Stimulated activated effector memory CD8-positive, alpha-beta T cell treated with anti-CD3 and anti-CD28 coated beads, Interleukin-12 subunit alpha, Interleukin-12 subunit beta, amount 100 ng/mL, for 72 hours (primary cell): ENCODE measurements at regions not wholly inside any gene's neighbourhood (a gene's known extent, or its start where the extent isn't known, plus 50 kb on each side); places are given as distances from the start of the nearest gene placed in this dataset.
A peak's percentile ranks its signal among the peaks of the same experiment; 100 is the strongest.

Source experiments
- ATAC-seq: fragments of 150-1000 bp; cut with Tn5 transposase; 2 replicates; pipeline ENCODE4 v1.10.0; 2021
- DNase-seq, 2 donors: peaks; one replicate each; pipeline ENCODE4 v3.0.0; 2021 to 2022; ENCODE audit warnings: low spot score in 2 of 2
- H3K27ac Mint-ChIP-seq: one replicate; pipeline ENCODE4 v1.8.0; 2022; ENCODE audit warnings: mild to moderate bottlenecking, mixed read lengths
- H3K36me3 Mint-ChIP-seq: one replicate; pipeline ENCODE4 v1.8.0; 2022; ENCODE audit warnings: mild to moderate bottlenecking, mixed read lengths
- H3K4me1 Mint-ChIP-seq: one replicate; pipeline ENCODE4 v1.8.0; 2022; ENCODE audit warnings: mixed read lengths
- H3K4me3 Mint-ChIP-seq: one replicate; pipeline ENCODE4 v1.8.0; 2022; ENCODE audit warnings: mild to moderate bottlenecking, mixed read lengths
- H3K9me3 Mint-ChIP-seq: one replicate; pipeline ENCODE4 v1.8.0; 2022; ENCODE audit warnings: mixed read lengths

DNA sequence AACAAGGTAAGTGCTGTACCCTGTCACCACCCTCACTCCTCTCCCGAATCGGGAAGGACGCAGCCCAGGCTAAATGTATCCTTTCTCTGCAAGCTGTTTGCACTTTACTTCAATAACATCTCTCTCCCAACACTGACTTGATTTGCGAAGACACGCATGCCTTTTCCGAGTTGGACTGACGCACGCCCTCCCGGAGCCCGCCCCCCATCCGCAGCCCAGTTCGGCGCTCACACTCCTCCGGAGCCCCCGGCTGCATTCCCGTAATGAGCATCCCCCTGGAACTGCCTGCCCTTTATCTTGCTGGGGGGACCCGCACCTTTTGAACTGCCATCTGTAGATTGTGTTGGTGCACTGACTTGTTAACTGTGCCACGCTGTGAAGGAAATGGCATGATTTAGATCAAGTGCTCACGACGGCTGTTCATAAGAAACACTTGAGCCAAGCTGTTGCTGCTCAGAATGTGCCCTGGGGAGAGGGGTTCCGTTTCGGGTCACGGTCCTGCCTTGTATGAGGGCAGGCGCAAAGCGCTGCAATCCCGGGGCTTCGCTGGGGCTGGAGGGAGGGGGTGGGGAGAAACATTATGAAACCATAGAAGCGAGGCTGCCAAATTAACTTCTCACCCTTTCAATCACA is 176.6 kb upstream of the CDKN3 start:
- Mint-ChIP-seq H3K4me3 (peak overlapping the region; percentile 22), H3K4me1 (peaks cover 6% of the 10 kb centered on the region), H3K36me3 (no peaks in the 10 kb centered on the region), H3K27ac (no peak overlapping the region), H3K9me3 (no peaks in the 10 kb centered on the region)
- ATAC-seq (peak; percentile 13), DNase-seq (no peak)

DNA sequence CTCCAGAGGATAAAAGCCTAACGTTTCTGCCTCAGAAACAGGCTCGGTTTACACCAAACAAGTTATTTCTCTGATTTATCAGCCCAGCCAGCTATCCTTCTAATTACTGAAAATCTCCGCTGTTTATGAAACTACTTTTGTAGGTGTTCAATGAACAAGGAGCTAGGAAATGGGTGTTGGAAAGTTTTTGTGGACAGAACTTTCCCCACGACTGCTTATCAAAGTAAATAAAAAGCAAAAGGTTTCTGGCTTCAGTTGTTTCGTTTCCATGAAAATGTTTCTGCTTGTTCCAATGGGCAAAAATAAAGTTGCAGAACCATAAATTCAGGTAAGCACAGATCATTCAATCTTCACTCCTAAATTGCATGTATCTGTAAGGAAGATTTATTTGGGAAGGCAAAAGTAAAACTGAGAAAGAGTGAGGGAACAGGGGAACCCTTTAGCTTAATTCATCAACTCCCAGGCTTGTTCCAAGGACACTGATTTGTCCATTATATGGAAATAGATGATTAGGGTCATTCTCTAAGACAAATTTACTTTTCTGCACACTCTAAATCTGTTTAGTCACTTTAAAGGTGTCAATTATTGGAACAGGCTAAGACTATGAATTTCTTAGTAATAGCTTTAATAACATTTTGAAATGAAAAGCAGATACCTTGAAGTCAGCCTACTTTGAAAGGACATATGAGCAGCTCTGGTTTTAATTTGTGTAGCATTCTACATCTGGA is 175.9 kb upstream of the CDKN3 start:
- Mint-ChIP-seq H3K36me3 (no peaks in the 10 kb centered on the region), H3K27ac (no peak overlapping the region), H3K4me1 (peaks cover 6% of the 10 kb centered on the region), H3K4me3 (peak overlapping the region; percentile 22), H3K9me3 (no peaks in the 10 kb centered on the region)
- ATAC-seq (no peak), DNase-seq (no peak)

DNA sequence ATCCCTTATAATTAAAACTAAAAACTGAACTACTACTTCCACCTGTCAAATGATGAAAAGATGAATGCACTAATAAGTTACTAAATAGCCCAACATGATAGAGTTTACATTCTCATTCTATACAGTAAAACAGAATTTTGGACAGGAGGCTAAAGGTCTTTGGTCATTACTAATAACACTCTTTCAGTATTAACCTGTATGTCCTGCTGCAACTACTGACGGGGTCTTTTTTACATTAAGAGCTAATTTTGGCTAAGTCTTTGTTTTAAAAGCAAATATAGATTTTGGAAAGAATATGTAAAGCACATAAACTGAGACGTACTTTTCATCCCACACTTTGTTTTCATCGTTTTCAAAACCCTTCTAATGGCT is 175.4 kb upstream of the CDKN3 start:
- Mint-ChIP-seq H3K36me3 (no peaks in the 10 kb centered on the region), H3K27ac (no peak overlapping the region), H3K4me3 (no peak overlapping the region), H3K4me1 (peaks cover 6% of the 10 kb centered on the region), H3K9me3 (no peaks in the 10 kb centered on the region)
- ATAC-seq (no peak), DNase-seq (no peak)

DNA sequence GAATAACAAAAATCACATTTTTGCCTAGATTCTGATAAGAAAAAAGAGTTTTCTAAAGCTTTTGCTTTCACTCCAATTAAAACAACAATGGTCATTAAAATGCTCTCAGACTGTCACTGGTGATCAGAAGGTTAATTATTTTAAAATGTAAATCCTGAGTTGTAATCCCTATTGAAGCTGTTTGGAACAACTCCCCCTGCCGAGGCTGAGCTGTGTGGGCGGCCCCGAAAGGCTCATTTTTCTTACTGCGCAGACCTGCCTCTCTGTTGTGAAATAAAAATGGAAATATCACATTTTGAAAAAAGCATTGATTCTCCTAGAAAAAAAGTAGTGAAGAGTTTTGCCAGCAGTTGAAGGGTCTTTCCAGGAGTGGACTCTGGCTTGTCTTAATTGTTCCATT is 174.8 kb upstream of the CDKN3 start:
- no peaks in the 10 kb centered on the region for H3K36me3 Mint-ChIP-seq
- ATAC-seq (no peak), DNase-seq (no peak)
- peaks cover 6% of the 10 kb centered on the region for H3K4me1 Mint-ChIP-seq
- no peak overlapping the region for H3K27ac Mint-ChIP-seq
- H3K9me3 Mint-ChIP-seq: no peaks in the 10 kb centered on the region
- no peak overlapping the region for H3K4me3 Mint-ChIP-seq

DNA sequence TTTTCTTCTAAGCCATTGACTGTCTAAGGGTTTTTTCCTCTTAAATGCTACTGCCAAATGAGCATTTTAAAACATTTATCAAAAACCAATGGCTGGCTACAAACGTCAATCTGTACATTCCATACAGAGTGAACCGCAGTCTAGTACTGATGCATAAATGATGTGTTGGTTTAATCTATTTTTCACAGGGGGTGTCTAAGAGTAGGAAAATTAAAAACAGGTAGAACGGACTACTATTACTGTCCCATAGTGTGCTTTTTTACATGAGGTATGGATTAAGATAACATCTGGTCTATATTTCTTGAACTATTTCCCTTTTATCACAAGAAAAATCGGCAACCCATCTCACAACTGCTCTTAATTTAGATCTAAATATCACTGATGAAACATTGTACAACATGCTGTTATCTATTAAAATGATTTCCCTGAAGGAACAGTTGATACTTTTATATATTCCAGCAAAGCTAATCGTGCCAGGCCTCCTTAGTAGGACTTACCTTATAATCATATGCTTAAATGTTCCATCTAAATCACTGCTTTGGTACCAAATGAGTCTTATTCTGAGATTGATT is 172.9 kb upstream of the CDKN3 start:
- Mint-ChIP-seq H3K36me3 (no peaks in the 10 kb centered on the region), H3K4me3 (no peak overlapping the region), H3K27ac (no peak overlapping the region), H3K4me1 (peaks cover 6% of the 10 kb centered on the region), H3K9me3 (peaks cover 2% of the 10 kb centered on the region)
- ATAC-seq: no peak
- DNase-seq: no peak

DNA sequence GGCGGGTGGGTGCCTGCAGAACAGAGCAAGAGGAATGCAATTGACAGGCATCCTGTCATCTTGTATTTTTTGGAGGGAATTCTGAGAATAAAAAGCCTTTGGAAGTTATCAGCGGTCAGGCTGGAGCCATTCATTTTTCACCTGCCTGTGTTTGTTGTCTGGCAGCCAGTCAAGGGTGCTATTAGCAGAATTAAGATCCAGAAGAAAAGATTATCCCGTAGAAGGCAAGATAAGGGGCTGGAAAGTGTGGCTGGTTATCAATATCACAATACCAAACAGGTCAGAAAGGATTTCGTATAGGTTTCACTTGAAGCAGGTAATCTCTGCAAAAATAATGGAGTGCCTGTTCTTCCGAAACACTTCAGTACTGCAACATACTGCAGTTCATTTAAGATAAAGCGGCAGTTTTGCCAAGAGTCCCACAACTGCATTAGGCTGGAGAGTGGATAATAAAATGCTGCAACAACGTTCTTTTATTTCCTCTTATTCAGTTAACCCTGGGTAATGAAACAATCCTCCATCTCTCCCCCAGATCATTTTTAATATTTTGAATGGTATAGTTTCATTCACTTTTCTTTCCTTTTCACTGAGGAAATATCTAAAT is 171.2 kb upstream of the CDKN3 start:
- no peaks in the 10 kb centered on the region for H3K36me3 Mint-ChIP-seq
- H3K4me3 Mint-ChIP-seq: no peak overlapping the region
- no peaks in the 10 kb centered on the region for H3K4me1 Mint-ChIP-seq
- H3K27ac Mint-ChIP-seq: no peak overlapping the region
- DNase-seq: no peak
- peaks cover 2% of the 10 kb centered on the region for H3K9me3 Mint-ChIP-seq
- no peak for ATAC-seq

DNA sequence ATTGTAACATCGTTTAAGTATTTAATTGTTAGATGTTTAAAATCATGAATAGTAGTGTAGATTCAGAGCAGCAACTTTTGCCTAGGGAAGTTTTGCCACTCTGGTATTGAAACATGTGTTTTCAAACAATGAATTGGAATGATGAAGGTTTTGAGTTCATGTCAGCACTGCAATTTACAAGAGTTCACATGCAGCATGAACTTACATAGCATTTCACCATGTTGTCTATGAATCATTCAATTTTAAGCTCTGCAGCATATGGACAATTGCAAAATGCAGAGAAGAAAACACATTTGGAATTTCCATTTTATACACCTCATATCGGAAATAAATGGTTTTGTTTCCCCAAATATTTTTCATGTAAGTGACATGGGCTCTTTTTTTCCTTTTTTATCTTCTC is 170.7 kb upstream of the CDKN3 start:
- no peak overlapping the region for H3K27ac Mint-ChIP-seq
- DNase-seq (no peak), ATAC-seq (no peak)
- H3K4me1 Mint-ChIP-seq: no peaks in the 10 kb centered on the region
- no peak overlapping the region for H3K4me3 Mint-ChIP-seq
- H3K9me3 Mint-ChIP-seq: peaks cover 2% of the 10 kb centered on the region
- no peaks in the 10 kb centered on the region for H3K36me3 Mint-ChIP-seq

DNA sequence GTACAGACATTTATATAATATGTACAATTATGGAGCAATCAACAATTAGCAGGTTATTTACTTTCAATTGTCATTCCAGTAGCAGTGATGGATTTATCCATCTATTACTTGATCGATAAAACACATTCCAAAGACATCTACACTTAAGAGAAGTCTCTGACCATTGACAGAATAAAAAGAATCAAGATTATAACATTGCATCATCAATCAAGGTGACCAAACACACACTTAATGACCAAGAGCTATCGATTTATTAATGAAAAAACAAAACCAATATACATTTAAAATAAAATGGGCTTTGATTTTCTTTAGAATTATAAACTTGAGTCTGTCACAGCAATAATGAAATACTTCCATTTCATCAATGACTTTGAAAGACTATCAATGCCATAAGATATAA is 170.2 kb upstream of the CDKN3 start:
- ATAC-seq: no peak
- H3K9me3 Mint-ChIP-seq: peaks cover 2% of the 10 kb centered on the region
- H3K4me3 Mint-ChIP-seq: no peak overlapping the region
- no peaks in the 10 kb centered on the region for H3K36me3 Mint-ChIP-seq
- H3K4me1 Mint-ChIP-seq: no peaks in the 10 kb centered on the region
- no peak for DNase-seq
- H3K27ac Mint-ChIP-seq: no peak overlapping the region

DNA sequence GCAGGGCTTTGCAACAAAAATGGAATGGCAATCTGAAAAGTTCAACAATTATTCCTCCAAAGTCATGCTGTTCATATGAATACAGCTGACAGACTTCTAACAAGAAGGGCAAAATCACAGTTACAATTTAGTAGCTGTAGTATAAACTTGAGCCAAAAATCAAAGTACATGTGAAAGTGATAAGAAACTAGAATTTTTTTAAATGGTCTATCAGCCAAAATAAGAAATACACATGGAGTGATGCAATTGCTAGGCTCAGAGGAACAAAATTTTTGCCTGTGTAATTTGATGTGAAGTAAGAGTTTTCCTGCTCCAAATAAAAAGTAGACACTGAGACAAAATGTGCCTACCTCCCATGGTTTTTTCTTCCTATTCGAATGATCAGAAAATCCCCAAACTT is 167.7 kb upstream of the CDKN3 start:
- Mint-ChIP-seq H3K4me3 (no peak overlapping the region), H3K36me3 (no peaks in the 10 kb centered on the region), H3K4me1 (no peaks in the 10 kb centered on the region), H3K9me3 (peaks cover 4% of the 10 kb centered on the region), H3K27ac (no peak overlapping the region)
- no peak for DNase-seq
- ATAC-seq: no peak

DNA sequence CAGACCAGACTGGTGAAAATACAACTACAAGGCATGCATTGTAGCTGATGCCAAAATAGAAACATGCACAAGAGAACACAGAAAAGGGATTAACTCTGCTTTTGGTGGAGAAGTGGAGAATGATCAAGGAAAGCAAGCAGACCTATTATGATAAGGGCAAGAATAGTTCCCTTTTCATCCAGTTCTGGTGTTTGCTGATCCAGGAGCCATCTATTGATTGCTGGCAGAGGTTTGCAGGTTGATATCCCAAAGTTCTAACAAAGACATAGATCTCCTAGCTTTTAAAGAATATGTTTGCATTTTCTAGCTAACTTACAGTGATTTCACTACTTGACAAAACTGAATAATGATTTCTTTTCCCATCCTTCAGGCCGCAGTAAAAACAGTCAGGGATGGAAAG is 166.2 kb upstream of the CDKN3 start:
- peaks cover 4% of the 10 kb centered on the region for H3K9me3 Mint-ChIP-seq
- H3K4me1 Mint-ChIP-seq: no peaks in the 10 kb centered on the region
- ATAC-seq (no peak), DNase-seq (no peak)
- H3K4me3 Mint-ChIP-seq: no peak overlapping the region
- no peak overlapping the region for H3K27ac Mint-ChIP-seq
- H3K36me3 Mint-ChIP-seq: no peaks in the 10 kb centered on the region

DNA sequence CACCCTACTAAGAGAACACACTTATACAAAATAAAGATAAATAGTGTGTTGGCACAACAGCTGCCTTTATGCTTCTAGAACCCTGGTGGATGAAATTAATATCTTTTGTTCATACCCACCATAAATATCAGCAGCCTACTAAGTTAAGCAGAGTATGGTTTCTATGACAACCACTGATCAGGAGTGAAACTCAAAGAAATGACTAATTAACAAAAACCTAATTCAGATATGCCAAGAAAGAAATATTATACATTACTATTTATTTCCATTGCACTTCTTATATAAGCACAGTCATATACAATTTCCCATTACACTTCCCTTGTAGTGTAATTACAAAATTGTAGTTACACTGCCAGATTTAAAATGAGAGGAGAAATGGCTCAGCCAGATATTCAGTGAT is 164.1 kb upstream of the CDKN3 start:
- no peaks in the 10 kb centered on the region for H3K4me1 Mint-ChIP-seq
- ATAC-seq (no peak), DNase-seq (no peak)
- H3K27ac Mint-ChIP-seq: no peak overlapping the region
- H3K36me3 Mint-ChIP-seq: no peaks in the 10 kb centered on the region
- H3K9me3 Mint-ChIP-seq: peaks cover 4% of the 10 kb centered on the region
- H3K4me3 Mint-ChIP-seq: no peak overlapping the region

DNA sequence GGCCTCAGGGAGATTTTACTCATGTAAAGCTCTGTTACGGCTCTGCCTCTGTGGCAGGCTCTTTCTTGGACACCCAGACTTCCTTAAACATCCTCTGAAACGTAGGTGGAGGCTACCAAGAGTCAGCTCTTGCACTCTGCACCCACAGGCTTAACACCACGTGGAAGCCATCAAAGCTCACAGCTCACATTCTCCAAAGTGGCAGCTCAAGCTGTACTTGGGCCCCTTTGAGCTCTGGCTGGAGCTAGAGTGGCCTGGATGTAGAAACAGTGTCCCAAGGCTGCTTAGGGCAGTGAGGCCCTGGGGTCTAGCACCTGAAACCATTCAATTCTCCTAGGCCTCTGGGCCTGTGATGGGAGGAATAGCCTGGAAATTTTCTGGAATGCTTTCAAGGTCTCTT is 155.3 kb upstream of the CDKN3 start:
- no peaks in the 10 kb centered on the region for H3K4me1 Mint-ChIP-seq
- H3K4me3 Mint-ChIP-seq: no peak overlapping the region
- H3K9me3 Mint-ChIP-seq: no peaks in the 10 kb centered on the region
- no peaks in the 10 kb centered on the region for H3K36me3 Mint-ChIP-seq
- H3K27ac Mint-ChIP-seq: no peak overlapping the region
- DNase-seq: no peak
- peak; percentile 40 for ATAC-seq

DNA sequence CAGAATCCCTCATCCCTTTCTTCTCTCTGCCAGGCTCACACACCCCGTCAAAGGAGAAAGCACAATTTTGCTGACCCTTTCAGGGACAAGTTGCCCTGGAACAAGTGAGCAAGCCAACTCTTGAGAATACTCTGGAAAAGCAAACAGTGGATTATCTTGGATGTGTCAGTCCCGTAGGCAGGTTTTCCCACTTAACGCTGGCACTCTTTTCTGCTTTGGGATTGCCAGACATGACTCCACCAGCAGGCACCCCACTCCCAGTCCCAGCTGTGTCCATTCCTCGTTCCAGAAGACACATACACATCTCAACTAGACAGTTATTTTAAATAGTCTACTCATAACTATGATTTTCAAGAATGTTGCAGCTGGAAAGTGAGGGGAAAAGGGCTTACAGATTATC is 145.5 kb upstream of the CDKN3 start:
- no peaks in the 10 kb centered on the region for H3K36me3 Mint-ChIP-seq
- H3K9me3 Mint-ChIP-seq: no peaks in the 10 kb centered on the region
- H3K4me3 Mint-ChIP-seq: no peak overlapping the region
- no peak overlapping the region for H3K27ac Mint-ChIP-seq
- no peak for ATAC-seq
- DNase-seq: no peak
- H3K4me1 Mint-ChIP-seq: no peaks in the 10 kb centered on the region

DNA sequence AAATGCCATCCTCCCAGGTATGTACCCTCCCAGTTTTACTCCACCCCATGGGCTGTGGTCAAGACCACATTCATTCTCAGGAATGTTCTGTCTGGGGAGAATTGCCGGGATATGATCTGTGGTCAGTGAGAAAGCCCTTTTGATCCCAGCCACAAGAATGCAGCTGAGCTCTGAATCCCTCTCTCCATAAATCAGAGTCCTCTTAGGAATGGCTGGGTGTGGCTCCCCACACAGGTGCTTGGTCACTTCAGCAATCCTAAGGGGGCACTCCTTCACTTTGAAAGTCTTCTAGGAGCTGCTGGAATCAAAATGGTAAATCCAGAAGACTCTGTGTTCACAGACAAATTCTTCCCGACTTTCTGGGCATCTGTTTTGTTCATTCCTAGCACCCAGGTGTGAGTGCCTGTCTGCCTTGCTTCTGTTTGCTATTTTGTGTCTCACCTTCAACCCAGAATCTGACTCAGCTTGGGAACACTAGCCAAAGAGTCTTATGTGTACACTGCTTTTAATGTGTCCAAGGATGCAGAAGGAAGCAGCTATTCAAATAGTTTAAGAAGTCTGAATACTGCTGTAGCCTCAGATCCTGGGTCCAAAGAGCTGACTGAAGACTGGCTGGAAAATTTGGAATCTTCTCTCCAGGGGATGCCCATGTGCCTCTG is 144.6 kb upstream of the CDKN3 start:
- Mint-ChIP-seq H3K9me3 (no peaks in the 10 kb centered on the region), H3K4me3 (no peak overlapping the region), H3K36me3 (no peaks in the 10 kb centered on the region), H3K4me1 (no peaks in the 10 kb centered on the region), H3K27ac (no peak overlapping the region)
- no peak for DNase-seq
- no peak for ATAC-seq

DNA sequence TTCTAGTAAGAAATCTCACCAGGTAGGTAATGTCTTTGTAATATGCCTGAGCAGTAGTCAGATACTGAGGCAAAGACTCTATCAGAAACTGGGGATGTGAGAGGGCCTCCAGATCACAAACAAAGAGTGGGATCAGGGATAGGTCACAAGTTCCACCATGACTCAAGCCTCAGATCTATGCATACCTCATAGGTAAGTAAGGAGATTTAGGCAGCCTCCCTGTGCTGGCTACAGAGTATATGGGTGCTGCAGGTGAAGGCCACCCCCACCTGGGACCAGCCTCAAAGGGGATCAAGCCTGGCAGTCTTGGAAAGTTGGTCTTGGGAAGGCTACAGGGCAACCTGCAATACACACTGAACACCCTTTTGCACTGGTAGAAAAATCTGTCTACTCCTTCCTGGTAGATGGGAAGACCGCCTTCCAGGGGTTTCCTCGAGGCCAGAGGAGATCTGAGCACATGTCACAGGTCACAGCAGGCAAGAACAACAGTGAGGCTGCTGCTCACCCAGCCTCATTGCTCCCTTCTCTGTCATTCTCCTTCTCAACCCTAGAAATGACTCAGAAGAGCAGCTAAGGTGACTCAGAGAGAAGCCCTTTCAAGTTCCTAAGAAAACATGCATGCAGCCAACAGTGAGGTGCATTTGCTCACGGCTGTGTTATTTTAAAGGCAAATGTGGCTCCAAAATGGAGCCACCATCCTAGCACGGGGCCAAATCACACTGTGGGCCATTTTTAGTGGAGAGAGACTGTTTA is 143.4 kb upstream of the CDKN3 start:
- peak; percentile 82 for ATAC-seq
- Mint-ChIP-seq H3K4me1 (no peaks in the 10 kb centered on the region), H3K9me3 (no peaks in the 10 kb centered on the region), H3K36me3 (no peaks in the 10 kb centered on the region), H3K4me3 (no peak overlapping the region), H3K27ac (no peak overlapping the region)
- DNase-seq: no peak
